ENCODE measurements at regions not wholly inside any gene's neighbourhood (a gene's known extent, or its start where the extent isn't known, plus 50 kb on each side); places are given as distances from the start of the nearest gene placed in this dataset.

DNA sequence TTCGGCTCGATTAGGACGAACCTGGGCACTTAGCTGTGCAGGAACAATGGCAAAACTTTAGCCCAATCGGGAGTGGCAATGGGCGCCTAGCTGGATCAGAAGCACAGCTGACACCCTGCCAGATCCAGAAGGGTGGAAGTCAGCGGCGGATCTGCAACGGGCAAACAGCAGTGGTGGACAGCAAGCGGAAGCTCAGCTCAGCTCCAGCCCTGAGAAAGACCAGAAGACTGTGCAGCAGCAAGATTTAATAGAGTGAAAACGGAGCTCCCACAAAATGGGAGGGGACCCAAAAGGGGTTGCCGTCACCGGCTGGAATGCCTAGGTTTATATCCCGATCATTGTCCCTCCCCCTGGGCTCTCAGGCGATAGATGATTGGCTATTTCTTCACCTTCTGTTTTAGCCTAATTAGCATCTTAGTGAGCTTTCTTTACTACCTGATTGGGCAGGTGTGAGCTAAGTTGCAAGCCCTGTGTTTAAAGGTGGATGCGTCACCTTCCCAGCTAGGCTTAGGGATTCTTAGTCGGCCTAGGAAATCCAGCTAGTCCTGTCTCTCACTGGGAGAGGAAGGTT, 1237.9 kb downstream of the CDH12 start:
- Histone ChIP-seq H3K36me3 (ENCODE audit: control insufficient read depth, insufficient read depth, low read length) (no peaks in the 10 kb centered on the region), H3K4me3 (ENCODE audit: low read depth, low read length) (no peak overlapping the region), H3K27me3 (ENCODE audit: control insufficient read depth, insufficient read depth, low read length) (no peaks in the 10 kb centered on the region)
- TF ChIP-seq, protein P1, sequence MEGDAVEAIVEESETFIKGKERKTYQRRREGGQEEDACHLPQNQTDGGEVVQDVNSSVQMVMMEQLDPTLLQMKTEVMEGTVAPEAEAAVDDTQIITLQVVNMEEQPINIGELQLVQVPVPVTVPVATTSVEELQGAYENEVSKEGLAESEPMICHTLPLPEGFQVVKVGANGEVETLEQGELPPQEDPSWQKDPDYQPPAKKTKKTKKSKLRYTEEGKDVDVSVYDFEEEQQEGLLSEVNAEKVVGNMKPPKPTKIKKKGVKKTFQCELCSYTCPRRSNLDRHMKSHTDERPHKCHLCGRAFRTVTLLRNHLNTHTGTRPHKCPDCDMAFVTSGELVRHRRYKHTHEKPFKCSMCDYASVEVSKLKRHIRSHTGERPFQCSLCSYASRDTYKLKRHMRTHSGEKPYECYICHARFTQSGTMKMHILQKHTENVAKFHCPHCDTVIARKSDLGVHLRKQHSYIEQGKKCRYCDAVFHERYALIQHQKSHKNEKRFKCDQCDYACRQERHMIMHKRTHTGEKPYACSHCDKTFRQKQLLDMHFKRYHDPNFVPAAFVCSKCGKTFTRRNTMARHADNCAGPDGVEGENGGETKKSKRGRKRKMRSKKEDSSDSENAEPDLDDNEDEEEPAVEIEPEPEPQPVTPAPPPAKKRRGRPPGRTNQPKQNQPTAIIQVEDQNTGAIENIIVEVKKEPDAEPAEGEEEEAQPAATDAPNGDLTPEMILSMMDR (IDR thresholded peaks at IDR 0.05; ENCODE audit: insufficient read depth, low read length, poor library complexity, severe bottlenecking): no peak
- DNase-seq (ENCODE audit: low read depth): no peak

DNA sequence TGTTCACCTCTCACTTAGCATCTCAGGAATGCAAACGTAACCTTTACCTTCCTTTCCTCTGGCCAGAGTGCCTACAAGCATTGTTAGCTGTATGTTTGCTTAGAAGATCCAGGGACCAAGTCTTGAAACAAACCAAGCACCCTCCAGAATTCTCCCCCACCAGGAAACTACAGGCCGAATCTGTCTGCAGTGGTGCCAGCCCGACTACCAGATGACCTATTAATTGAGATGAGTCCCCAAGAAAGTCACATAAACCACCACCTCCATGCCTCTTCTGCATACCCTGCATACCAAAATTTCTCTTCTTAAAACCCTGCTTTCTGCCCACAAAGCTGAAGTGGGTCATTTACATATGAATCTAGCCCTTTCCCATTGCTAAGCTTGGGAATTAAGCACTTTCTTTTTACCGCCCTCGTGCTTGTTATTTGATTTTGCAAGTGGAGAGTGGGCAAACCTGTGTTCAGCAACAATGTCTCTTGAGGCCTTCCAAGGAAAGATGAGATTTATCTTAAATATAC, 1239.1 kb downstream of the CDH12 start:
- Histone ChIP-seq H3K27me3 (ENCODE audit: control insufficient read depth, insufficient read depth, low read length) (no peaks in the 10 kb centered on the region), H3K4me3 (ENCODE audit: low read depth, low read length) (no peak overlapping the region), H3K36me3 (ENCODE audit: control insufficient read depth, insufficient read depth, low read length) (no peaks in the 10 kb centered on the region)
- no peak for DNase-seq (ENCODE audit: low read depth)
- TF ChIP-seq, protein P1 (IDR thresholded peaks at IDR 0.05; ENCODE audit: insufficient read depth, low read length, poor library complexity, severe bottlenecking): no peak

DNA sequence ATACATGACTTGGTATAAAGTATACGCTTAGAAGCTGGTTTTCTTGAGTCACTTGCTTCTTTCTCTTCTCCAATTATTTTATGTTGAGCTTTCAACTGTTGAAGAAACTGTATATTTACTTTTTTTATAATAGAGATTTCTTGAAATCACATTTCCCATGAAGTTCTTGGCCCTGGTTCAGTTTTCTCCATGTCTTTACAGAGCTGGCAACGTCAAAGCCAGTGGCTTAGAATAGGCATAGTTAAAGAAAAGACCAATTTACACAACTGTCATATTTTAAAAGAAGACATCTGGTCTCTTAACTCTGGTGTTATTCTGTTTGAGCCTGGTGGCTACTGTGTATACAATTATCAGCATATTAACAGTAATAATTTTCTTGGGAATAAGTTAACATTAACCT, 1249.3 kb downstream of the CDH12 start:
- no peak for DNase-seq (ENCODE audit: low read depth)
- Histone ChIP-seq H3K27me3 (ENCODE audit: control insufficient read depth, insufficient read depth, low read length) (no peaks in the 10 kb centered on the region), H3K36me3 (ENCODE audit: control insufficient read depth, insufficient read depth, low read length) (no peaks in the 10 kb centered on the region), H3K4me3 (ENCODE audit: low read depth, low read length) (no peak overlapping the region)
- TF ChIP-seq, protein P1 (IDR thresholded peaks at IDR 0.05; ENCODE audit: insufficient read depth, low read length, poor library complexity, severe bottlenecking): no peak

DNA sequence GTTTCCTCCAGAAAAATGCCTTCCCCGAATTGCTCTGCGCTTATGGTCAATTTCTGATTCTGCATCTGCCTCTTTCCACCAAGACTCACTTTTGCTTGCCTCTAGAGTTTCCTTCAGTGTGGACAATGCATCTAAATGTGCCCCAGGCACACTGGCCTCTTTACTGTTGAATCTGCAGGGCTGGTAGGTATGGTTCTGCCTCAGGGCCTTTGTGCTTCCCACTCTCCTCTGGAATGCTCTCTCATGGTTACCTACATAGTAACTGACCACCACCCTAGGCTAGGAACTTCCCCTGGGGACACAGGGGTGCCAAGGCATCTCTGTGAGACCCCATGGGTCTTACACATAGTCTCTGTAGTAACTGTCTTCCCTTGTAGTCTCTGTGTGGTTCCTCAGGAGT, 1258.6 kb downstream of the CDH12 start:
- Histone ChIP-seq H3K36me3 (ENCODE audit: control insufficient read depth, insufficient read depth, low read length) (no peaks in the 10 kb centered on the region), H3K4me3 (ENCODE audit: low read depth, low read length) (no peak overlapping the region), H3K27me3 (ENCODE audit: control insufficient read depth, insufficient read depth, low read length) (no peaks in the 10 kb centered on the region)
- TF ChIP-seq, protein P1 (IDR thresholded peaks at IDR 0.05; ENCODE audit: insufficient read depth, low read length, poor library complexity, severe bottlenecking): no peak
- DNase-seq (ENCODE audit: low read depth): no peak

DNA sequence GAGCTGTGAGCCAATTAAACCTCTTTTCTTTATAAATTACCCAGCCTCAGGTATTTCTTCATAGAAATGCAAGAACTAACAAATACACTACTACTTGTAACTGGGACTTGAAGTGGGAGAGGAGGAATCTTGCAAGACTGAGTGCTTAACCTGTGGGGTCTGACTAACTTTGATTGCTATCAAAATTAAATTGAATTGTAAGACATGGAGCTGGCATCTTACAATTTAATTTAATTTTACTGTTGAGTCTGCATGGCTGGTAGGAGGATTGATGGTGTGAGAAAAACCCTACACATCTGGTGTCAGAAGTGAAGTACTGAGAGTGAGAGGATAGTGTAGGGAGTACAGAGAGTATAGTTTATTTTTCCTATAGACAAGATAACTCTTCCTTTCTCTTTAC, 1259.9 kb downstream of the CDH12 start:
- H3K27me3 ChIP-seq (ENCODE audit: control insufficient read depth, insufficient read depth, low read length): no peaks in the 10 kb centered on the region
- TF ChIP-seq, protein P1 (IDR thresholded peaks at IDR 0.05; ENCODE audit: insufficient read depth, low read length, poor library complexity, severe bottlenecking): no peak
- DNase-seq (ENCODE audit: low read depth): no peak
- no peaks in the 10 kb centered on the region for H3K36me3 ChIP-seq (ENCODE audit: control insufficient read depth, insufficient read depth, low read length)
- no peak overlapping the region for H3K4me3 ChIP-seq (ENCODE audit: low read depth, low read length)

DNA sequence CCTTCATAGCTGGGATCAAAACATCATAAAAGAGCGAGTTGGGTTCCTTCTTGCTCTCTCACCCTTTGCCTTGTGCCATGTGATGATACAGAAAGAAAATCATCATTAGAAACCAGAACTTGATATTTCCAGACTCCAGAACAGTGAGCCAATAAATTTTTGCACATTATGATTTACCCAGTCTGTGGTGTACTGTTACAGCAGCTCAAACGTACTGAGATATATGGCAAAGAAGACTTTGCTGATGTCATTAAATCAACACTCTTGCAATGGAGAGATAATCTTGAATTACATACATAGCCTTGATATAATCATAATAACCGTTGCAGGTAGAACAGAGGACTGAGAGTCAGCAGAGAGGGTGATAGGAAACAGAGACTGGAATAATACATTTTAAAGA, 1271.6 kb downstream of the CDH12 start:
- no peak overlapping the region for H3K4me3 ChIP-seq (ENCODE audit: low read depth, low read length)
- DNase-seq (ENCODE audit: low read depth): no peak
- H3K36me3 ChIP-seq (ENCODE audit: control insufficient read depth, insufficient read depth, low read length): no peaks in the 10 kb centered on the region
- TF ChIP-seq, protein P1 (IDR thresholded peaks at IDR 0.05; ENCODE audit: insufficient read depth, low read length, poor library complexity, severe bottlenecking): no peak
- no peaks in the 10 kb centered on the region for H3K27me3 ChIP-seq (ENCODE audit: control insufficient read depth, insufficient read depth, low read length)
